Glutamatergic neuron (in vitro differentiated cells): ENCODE measurements at regions not wholly inside any gene's neighbourhood (a gene's known extent, or its start where the extent isn't known, plus 50 kb on each side); places are given as distances from the start of the nearest gene placed in this dataset.

Source experiments
- DNase-seq: peaks from one replicate; pipeline ENCODE4 v3.0.0; 2022
- H3K27ac Mint-ChIP-seq: one replicate; pipeline ENCODE4 v1.8.0; 2020; ENCODE audit warnings: mild to moderate bottlenecking, mixed read lengths, inconsistent platforms; ENCODE audit not compliant: unreplicated experiment
- H3K27me3 Mint-ChIP-seq: one replicate; pipeline ENCODE4 v1.8.0; 2020; ENCODE audit warnings: mild to moderate bottlenecking, moderate library complexity, mixed read lengths, inconsistent platforms; ENCODE audit not compliant: unreplicated experiment
- H3K36me3 Mint-ChIP-seq: one replicate; pipeline ENCODE4 v1.8.0; 2020; ENCODE audit warnings: mild to moderate bottlenecking, mixed read lengths, inconsistent platforms; ENCODE audit not compliant: unreplicated experiment
- H3K4me1 Mint-ChIP-seq: one replicate; pipeline ENCODE4 v1.8.0; 2020; ENCODE audit warnings: mild to moderate bottlenecking, low read depth, mixed read lengths, inconsistent platforms; ENCODE audit not compliant: unreplicated experiment
- H3K4me3 Mint-ChIP-seq: one replicate; pipeline ENCODE4 v1.8.0; 2020; ENCODE audit warnings: mild to moderate bottlenecking, mixed read lengths, inconsistent platforms; ENCODE audit not compliant: unreplicated experiment
- H3K9me3 Mint-ChIP-seq: one replicate; pipeline ENCODE4 v1.8.0; 2020; ENCODE audit warnings: mild to moderate bottlenecking, moderate library complexity, mixed read lengths, inconsistent platforms; ENCODE audit not compliant: unreplicated experiment
- TF ChIP-seq, protein P1 (sequence below): fragments of 200-600 bp; sonication (generic); IDR thresholded peaks from one replicate; pipeline ENCODE4 v1.5.0; 2021; ENCODE audit not compliant: partially characterized antibody, unreplicated experiment

GRCh38 chr13:44277459-44277858, 96.2 kb upstream of the SERP2 start:
- Mint-ChIP-seq H3K4me3 (no peak overlapping the region), H3K9me3 (no peaks in the 10 kb centered on the region), H3K36me3 (no peaks in the 10 kb centered on the region), H3K27me3 (peaks cover 3% of the 10 kb centered on the region), H3K4me1 (no peaks in the 10 kb centered on the region), H3K27ac (no peak overlapping the region)
- TF ChIP-seq, protein P1, sequence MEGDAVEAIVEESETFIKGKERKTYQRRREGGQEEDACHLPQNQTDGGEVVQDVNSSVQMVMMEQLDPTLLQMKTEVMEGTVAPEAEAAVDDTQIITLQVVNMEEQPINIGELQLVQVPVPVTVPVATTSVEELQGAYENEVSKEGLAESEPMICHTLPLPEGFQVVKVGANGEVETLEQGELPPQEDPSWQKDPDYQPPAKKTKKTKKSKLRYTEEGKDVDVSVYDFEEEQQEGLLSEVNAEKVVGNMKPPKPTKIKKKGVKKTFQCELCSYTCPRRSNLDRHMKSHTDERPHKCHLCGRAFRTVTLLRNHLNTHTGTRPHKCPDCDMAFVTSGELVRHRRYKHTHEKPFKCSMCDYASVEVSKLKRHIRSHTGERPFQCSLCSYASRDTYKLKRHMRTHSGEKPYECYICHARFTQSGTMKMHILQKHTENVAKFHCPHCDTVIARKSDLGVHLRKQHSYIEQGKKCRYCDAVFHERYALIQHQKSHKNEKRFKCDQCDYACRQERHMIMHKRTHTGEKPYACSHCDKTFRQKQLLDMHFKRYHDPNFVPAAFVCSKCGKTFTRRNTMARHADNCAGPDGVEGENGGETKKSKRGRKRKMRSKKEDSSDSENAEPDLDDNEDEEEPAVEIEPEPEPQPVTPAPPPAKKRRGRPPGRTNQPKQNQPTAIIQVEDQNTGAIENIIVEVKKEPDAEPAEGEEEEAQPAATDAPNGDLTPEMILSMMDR, result no peak
- DNase-seq, result no peak

- Mint-ChIP-seq H3K27me3 (peaks cover 3% of the 10 kb centered on the region), H3K9me3 (no peaks in the 10 kb centered on the region), H3K4me1 (no peaks in the 10 kb centered on the region), H3K4me3 (no peak overlapping the region), H3K36me3 (no peaks in the 10 kb centered on the region), H3K27ac (no peak overlapping the region)
- DNase-seq, result no peak
- TF ChIP-seq, protein P1, result no peak
These were observed 95.5 kb upstream of the SERP2 start for GRCh38 chr13:44278166-44278565.

- H3K4me3 Mint-ChIP-seq, result no peak overlapping the region
- no peak overlapping the region for H3K27ac Mint-ChIP-seq
- H3K4me1 Mint-ChIP-seq, result no peaks in the 10 kb centered on the region
- H3K27me3 Mint-ChIP-seq, result peaks cover 3% of the 10 kb centered on the region
- TF ChIP-seq, protein P1, result no peak
- H3K36me3 Mint-ChIP-seq, result no peaks in the 10 kb centered on the region
- no peak for DNase-seq
- no peaks in the 10 kb centered on the region for H3K9me3 Mint-ChIP-seq
These were observed 93.2 kb upstream of the SERP2 start for GRCh38 chr13:44280456-44280855.

- Mint-ChIP-seq H3K27me3 (peaks cover 6% of the 10 kb centered on the region), H3K27ac (no peak overlapping the region), H3K9me3 (no peaks in the 10 kb centered on the region), H3K36me3 (no peaks in the 10 kb centered on the region), H3K4me1 (no peaks in the 10 kb centered on the region), H3K4me3 (no peak overlapping the region)
- TF ChIP-seq, protein P1, result no peak
- DNase-seq, result no peak
These were observed 92.2 kb upstream of the SERP2 start for GRCh38 chr13:44281252-44282000.

GRCh38 chr13:44283600-44283999, 90.0 kb upstream of the SERP2 start:
- no peaks in the 10 kb centered on the region for H3K9me3 Mint-ChIP-seq
- no peak overlapping the region for H3K4me3 Mint-ChIP-seq
- H3K36me3 Mint-ChIP-seq, result no peaks in the 10 kb centered on the region
- peaks cover 6% of the 10 kb centered on the region for H3K27me3 Mint-ChIP-seq
- no peak for DNase-seq
- TF ChIP-seq, protein P1, result no peak
- H3K4me1 Mint-ChIP-seq, result no peaks in the 10 kb centered on the region
- no peak overlapping the region for H3K27ac Mint-ChIP-seq
